GM19099 (cell line): ENCODE measurements at regions not wholly inside any gene's neighbourhood (a gene's known extent, or its start where the extent isn't known, plus 50 kb on each side); places are given as distances from the start of the nearest gene placed in this dataset.

ENCODE experiments used
- POLR2A ChIP-seq: IDR thresholded peaks from 3 replicates; pipeline ENCODE4 v1.6.1; 2011; ENCODE audit warnings: low read depth; ENCODE audit not compliant: insufficient read length; ENCODE audit errors: extremely low read depth

DNA sequence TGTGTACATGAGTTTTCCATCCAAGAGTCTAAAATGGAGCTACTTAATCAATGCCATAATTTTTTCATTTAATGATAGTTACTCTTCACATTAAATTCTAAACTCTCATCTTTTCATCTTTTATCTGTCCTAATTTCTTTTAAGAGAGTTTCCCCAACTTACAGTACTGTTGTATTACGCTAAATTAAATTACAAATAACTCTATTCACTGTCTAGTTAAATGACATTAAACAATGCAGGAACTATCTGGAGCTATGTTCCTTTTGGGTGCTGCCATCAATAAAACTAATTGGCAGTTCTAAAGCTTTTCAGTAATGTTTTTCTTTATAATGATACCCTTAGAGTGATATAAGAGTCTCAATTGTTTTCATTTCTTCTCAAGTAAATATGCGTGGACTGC is 227.6 kb downstream of the ANKRD50 start:
- no peak for TF ChIP-seq POLR2A

DNA sequence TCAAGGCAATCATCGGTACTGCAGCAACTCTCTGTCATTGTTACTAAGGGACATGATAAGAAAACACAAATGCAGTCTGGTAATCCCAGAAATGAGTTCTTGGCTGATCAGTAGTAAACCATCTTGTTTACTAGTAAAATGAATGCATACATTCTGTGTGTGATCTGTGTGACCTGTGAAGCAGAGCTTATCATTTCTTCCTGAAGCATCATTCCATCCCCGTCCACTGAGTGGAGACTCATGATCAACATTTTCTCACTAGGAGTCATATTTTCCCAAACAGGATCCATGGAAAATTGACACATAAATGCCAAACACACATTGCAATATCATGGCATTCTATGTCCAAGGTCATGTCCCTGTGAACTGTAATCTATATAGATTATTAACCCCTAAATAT is 226.1 kb downstream of the ANKRD50 start:
- TF ChIP-seq POLR2A, result no peak

DNA sequence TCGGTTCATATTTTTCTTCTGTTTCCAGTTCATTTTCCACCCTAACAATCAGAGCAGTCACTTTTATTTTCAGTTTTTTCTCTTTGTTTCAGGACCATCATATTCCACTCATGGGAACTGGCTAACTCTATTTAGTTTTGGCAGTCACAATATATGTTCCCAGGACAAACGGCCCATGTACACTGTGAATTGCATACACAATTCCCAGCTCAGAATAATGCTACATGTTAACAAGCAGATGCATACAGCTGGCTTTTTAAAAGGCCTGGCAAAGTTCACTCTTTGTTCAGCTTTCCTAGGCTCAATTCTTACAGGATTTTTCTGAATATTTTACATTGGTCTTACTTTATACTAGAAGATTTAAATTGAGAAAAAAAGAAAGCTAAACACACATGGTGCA is 224.9 kb downstream of the ANKRD50 start:
- TF ChIP-seq POLR2A, result no peak

DNA sequence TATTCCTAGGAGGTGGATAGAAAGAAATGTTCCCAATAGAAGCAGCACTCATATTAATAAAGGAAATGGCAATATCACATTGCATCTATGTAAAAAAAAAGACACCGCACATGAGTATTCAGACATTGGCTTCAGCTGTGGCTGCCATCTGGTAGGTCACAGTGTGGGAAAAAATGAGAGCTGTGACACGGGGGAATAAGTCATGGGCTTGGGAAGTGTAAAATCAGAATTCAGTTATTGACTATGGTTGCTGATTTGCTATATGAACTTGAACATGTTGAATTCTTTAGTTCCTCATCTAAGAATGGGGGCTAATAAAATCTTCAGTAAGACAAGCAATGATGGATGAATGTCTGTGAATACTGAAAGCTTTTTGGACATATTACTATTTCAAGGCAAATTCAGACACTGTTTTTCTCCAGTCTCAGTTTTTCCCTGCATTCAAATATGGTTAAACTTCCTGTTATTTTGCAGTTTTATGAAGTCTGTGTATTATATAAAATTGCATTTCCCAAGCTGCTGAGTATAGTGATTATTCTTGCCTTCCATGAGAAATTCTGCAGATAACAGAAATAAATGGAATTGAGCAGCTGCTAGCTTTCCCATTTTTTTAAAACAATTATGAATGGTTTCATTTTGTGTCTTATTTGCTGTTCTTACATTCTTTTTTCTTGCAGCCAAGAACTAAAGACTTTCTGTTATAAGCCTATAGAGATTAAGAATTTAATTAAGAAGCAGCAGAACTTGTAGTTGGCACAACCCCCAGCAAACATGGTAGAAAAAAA is 221.0 kb downstream of the ANKRD50 start:
- no peak for TF ChIP-seq POLR2A

DNA sequence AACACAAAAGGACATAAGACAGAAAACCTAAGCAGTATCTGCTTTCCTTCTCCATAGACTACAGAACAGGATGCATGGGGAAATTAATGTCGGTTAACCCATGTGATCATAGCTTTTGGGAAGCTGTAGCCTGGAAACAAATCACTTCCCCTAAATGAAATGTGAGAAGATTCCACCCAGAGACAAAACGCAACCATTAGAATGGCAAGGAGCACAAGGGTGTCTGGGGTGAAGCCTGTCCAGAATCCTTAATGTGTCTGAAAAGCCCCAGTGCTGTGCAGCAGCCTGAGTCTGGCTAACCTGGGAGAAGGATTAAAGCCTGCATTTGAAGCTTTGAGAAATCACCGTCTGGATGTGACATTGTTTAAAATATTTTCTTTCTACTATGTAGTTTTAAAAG is 213.3 kb downstream of the ANKRD50 start:
- no peak for TF ChIP-seq POLR2A

DNA sequence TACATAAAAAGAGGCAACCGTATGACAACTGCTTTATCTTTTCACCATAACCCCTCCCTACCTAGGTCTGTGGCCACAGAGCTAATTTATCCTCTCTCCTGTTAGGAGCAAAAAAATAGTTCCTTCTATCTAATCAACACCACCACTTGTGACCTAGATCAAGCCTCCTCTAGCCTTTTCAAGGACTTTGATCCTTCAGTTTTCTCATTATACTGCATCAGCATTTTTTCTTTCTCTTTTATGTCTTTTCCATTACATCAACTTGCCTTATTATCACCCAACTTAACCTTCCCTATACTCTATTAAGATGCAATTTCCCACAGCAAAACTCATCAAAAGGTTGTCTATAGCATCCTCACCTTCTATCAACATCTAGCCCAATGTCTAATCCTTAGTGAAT is 211.0 kb downstream of the ANKRD50 start:
- TF ChIP-seq POLR2A, result no peak

DNA sequence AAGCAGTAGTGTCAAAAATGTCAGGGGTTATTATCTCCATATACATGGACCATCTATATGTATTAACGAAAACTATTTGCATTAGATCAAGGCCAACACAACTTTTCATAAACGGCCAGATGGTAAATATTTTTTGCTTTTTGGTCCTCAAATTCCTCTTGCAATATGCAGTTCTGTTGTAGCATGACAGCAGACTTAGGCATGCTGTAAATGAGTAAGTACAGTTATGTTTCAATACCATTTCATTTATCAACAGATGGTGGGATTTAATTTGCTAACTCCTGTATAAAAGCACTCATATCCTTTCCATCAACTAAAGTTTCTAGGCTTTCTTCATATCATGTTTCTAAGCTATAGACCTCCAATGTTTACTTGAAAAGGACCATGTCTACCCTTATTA is 208.1 kb downstream of the ANKRD50 start:
- TF ChIP-seq POLR2A, result no peak

DNA sequence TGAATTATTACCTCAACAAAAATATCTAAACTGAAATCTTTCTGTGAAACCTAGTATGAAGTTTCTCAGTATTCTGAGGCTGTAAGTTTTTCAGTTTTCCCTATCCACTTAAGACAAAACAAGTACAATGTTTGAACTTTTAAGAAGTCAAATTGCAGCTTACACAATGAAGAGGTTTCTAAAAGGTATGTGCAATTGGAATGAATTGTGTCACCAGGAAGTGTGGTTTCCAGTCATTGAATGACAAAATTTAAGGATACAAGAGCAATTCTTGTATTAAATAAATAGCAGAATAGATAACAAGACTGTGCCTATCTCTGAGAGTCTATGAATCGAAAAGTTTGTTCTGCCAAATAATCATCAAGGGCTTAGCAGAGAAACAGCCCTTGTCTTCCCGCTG is 207.3 kb downstream of the ANKRD50 start:
- no peak for TF ChIP-seq POLR2A

DNA sequence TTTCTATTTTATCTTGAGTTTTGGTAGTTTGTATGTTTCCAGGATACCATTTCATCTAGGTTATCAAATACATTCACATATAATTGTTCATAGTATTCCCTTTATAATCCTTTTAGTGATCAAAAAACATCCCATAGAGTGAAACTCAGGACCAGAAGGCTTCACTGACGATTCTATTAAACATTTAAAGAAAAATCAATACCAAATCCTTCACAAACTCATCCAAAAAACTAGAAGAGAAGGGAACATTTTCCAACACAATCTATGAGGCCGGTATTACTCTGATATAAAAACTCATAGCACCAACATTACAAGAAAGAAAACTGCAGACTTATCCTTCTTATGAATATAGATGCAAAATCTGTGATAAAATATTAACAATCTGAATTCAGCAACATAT is 203.4 kb downstream of the ANKRD50 start:
- no peak for TF ChIP-seq POLR2A

DNA sequence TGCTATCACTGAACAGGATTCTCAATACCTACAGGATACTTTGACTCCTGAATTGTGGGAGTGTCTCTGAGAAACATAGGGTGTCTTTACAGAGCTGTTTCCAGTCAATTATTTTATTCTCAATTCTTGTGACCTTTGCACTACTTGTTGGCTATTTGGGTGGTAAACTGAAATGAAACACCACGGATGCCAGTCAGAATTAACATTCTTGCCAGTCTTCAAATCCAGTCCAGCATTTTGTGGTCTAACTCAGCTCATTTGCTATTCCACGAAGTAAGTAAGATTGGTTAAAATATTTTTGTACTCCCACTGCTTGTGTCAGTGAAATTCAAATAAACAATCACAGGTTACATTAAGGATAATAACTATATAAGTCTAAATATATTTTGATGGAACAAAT is 197.9 kb downstream of the ANKRD50 start:
- TF ChIP-seq POLR2A, result no peak

DNA sequence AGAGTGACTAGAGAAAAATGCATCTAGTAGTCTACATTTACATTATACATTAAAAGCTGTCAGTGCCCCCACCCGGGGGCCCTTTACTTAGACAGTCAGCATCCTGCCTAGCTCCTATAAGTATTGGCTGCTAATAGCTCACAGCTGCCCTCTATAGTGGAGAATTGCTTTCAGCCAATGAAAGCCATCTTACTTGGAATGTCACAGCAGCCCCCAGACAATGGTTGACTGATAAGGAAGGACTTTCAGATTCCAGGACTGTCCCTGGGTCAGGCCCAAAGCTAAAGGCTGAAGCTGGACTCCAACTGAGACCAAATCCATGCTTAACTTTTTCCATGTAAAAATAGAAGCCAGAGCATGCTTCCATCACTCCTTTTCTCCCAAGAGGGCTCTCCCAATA is 196.9 kb downstream of the ANKRD50 start:
- TF ChIP-seq POLR2A, result no peak

DNA sequence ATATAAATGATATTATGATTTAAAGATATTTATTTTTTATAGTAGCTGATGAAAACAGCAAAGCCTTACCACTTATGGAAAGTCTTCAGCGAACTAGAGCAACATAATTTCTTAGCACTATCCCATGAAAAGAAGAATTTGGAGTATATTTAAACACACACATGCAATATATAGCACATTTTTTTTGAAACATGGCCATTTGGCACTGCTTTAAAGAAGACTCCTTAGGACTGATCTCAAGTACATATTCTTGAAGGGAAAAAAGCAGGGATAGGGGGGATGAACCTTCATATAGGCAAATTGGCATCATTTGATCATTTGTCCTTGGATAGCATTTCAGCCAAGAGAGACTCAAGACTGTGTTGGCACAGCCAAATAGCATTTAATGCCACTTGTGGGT is 193.3 kb downstream of the ANKRD50 start:
- no peak for TF ChIP-seq POLR2A

DNA sequence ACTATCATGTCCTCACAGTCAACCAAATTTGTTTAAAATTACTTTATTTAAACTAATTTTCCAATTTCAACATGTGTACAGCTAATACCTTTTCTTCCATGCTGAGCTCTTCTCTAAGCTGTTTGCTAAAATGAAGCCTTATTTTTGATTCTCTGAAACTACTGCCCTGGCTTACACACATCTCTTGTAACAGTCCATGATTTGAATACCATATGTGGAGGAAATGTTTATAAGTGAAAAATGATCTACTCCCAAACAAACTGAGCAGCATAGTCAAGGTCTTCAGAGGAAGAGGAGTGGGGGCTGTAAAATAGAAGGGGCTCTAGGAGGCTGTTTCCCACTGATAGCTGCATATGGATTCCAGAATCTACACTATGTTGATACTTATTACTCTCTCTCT is 188.7 kb downstream of the ANKRD50 start:
- TF ChIP-seq POLR2A, result no peak

DNA sequence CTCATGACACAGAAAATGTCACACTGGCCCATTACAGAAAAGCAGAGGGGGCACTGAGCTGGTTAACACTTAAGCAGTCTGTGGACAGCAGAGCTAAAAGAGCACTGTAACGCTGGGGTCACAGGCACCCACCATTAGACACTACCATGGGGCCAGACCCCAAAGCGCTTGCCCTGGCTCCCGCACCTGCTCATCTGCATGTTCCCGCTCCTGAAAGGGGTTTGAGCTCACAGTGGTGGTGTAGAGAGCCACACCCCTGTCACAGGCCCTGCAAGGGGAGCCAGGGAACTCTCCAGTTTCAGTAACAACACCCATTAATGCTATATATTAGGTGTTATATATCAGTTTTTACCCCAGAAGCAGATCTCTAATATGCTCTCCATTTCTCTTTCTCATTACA is 187.0 kb downstream of the ANKRD50 start:
- no peak for TF ChIP-seq POLR2A

DNA sequence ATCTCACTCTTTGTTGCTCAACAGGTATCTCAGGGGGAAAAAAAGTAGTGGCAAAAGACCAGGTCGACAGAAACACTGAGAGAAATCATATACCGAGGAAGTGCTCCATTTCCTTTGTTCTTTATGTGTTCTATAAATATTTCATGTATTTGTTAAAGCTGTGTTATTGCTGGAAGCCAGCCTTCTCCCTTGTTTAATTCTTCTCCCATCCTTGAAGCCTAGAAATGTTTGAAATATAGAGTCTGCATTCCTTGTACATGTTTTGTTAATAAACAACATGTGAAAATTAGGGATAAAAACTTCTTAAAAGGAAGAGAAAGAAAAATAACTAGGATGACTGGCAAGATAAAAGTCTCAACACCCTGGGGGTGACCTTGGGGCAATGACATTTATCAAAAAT is 186.2 kb downstream of the ANKRD50 start:
- no peak for TF ChIP-seq POLR2A

DNA sequence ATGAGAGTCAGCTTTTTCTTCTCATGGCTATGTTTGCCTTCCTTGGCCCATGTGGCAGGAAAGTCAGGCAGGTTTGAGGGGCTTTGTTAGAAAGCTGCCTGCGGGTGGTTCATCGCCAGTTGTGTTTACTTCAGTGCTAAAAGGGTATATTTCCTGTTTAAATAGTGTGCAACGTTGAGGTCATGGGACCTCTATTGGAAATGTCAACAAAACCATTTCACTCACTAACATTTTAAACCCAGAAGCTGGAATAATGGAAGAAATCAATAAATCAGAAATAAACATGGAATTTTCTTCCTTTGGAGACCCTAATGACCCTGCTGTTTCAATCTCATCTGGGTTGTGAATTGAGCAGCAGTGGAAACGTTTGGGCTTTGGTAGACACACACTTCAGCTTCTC is 185.8 kb downstream of the ANKRD50 start:
- no peak for TF ChIP-seq POLR2A

DNA sequence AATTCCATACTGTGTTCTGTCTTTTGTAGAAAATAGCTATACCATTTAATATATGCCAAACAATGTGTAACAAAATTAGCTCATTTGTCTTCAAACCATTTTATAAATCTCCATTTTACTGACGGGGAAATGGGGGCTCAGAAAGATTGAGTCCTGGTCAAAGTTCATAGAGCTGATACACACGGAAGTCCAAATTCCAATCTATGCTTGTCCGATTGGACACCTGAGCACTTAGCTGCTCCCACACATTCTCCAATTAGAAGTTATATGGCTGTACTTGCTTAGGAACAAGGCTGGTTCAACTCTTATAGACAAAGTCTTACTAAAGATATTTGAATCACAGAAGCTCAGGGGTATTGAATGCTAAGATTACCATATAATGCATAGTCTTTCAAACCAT is 185.2 kb downstream of the ANKRD50 start:
- TF ChIP-seq POLR2A, result no peak

DNA sequence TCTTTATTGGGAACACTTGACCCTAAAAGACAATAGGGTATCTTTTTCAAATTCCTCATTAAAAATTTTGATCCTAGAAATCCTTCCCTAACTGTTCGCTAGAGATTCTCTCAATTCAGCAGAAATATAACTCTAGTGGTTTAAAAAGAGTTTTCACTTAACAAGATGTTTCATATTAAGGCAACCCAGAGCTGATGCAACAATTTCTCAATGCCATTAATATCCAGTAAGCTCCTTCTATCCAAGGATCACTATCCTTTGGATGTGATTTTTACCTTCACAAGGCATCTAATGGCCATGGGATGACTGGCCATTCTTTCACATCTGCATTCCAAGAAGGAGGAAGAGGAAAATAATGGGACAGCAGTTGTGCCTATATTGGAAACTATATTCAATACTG is 183.4 kb downstream of the ANKRD50 start:
- TF ChIP-seq POLR2A, result no peak

DNA sequence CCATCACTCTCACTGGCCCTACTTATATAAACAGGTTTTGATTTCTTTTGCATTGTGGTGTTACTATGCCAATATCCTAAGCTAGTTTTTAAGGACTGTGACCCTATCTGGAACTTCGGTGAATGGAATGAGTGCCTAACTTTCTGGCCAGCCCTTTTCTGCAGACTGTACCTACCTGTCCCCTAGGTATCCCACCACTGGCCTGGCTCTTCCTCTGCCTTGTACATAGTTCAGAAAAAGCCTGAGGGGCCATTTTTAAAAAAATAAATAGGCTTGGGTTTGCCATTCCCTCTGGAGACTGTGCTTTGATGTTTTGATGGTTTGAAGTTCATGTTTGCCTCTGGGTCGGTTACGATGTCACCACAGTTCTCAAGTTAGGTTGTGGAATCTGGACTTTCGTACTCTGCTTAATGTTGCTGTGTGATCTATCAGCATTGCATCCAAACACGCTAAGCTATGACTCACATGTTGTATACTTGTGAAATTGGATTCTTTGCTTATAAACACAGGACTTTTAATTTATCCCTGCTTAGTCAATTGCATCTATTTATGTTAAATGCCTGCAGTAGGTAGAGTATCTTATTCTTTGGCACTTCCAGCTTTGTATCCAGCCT is 182.0 kb downstream of the ANKRD50 start:
- no peak for TF ChIP-seq POLR2A
